AG04450 (cell line): ENCODE measurements at regions not wholly inside any gene's neighbourhood (a gene's known extent, or its start where the extent isn't known, plus 50 kb on each side); places are given as distances from the start of the nearest gene placed in this dataset.

Experiments
- CTCF ChIA-PET: fragments of 300-600, 350-600 bp; formaldehyde crosslinking; extraction: SDS; loops from one replicate; lab custom pipeline; 2022; ENCODE audit warnings: antibody characterized with exemption, inconsistent platforms; lab: Charles Lee
- POLR2A ChIA-PET: fragments of 350-600 bp; formaldehyde crosslinking; extraction: SDS; loops from one replicate; lab custom pipeline; 2021; ENCODE audit warnings: antibody characterized with exemption, inconsistent platforms; lab: Yijun Ruan, JAX
- DNase-seq: peaks from one replicate; pipeline ENCODE4 v3.0.0-alpha.2; 2011; ENCODE audit warnings: low read depth, low spot score
- H3K27ac ChIP-seq: one replicate; pipeline ENCODE4 v1.5.1; 2012; ENCODE audit warnings: low read depth, low read length, control low read depth
- H3K27me3 ChIP-seq: one replicate; pipeline ENCODE4 v1.6.0; 2012; ENCODE audit warnings: low read length; ENCODE audit not compliant: control insufficient read depth, insufficient read depth
- H3K4me3 ChIP-seq: 2 replicates; pipeline ENCODE4 v1.5.1; 2011; ENCODE audit warnings: mild to moderate bottlenecking, low read depth, low read length, control low read depth
- H3K9me3 ChIP-seq: 2 replicates; pipeline ENCODE4 v1.5.1; 2012; ENCODE audit warnings: low read length; ENCODE audit not compliant: control insufficient read depth, insufficient read depth
- TF ChIP-seq, protein P1 (sequence below): IDR thresholded peaks from 2 replicates; pipeline ENCODE4 v1.5.1; 2011; ENCODE audit warnings: low read depth, low read length, control low read depth, inconsistent platforms

DNA sequence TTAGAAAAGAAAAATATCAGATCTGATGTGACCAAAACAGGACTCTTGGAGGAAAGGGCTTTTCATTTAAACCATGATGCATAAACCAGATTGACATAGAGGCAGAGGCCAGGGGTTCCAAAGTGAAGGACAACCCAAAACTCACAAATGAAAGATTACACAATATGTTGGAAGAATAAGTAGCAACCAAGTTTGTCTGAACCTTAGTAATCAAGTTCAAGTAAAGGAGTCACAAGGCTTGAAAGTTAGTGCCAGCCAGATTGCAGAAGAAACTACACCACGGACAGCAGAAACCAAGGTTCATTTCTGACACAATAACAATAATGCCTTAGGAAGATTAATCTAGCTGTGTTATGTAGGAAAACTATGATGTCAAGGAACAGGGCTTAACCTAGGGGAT, 124.6 kb downstream of the ZC3H11B start:
- no peak overlapping the region for H3K27ac ChIP-seq
- no peak overlapping the region for H3K4me3 ChIP-seq
- TF ChIP-seq, protein P1, sequence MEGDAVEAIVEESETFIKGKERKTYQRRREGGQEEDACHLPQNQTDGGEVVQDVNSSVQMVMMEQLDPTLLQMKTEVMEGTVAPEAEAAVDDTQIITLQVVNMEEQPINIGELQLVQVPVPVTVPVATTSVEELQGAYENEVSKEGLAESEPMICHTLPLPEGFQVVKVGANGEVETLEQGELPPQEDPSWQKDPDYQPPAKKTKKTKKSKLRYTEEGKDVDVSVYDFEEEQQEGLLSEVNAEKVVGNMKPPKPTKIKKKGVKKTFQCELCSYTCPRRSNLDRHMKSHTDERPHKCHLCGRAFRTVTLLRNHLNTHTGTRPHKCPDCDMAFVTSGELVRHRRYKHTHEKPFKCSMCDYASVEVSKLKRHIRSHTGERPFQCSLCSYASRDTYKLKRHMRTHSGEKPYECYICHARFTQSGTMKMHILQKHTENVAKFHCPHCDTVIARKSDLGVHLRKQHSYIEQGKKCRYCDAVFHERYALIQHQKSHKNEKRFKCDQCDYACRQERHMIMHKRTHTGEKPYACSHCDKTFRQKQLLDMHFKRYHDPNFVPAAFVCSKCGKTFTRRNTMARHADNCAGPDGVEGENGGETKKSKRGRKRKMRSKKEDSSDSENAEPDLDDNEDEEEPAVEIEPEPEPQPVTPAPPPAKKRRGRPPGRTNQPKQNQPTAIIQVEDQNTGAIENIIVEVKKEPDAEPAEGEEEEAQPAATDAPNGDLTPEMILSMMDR: no peak
- ChIA-PET POLR2A (no interaction called here), CTCF (no interaction called here)
- H3K9me3 ChIP-seq: no peaks in the 10 kb centered on the region
- no peaks in the 10 kb centered on the region for H3K27me3 ChIP-seq
- DNase-seq: no peak

DNA sequence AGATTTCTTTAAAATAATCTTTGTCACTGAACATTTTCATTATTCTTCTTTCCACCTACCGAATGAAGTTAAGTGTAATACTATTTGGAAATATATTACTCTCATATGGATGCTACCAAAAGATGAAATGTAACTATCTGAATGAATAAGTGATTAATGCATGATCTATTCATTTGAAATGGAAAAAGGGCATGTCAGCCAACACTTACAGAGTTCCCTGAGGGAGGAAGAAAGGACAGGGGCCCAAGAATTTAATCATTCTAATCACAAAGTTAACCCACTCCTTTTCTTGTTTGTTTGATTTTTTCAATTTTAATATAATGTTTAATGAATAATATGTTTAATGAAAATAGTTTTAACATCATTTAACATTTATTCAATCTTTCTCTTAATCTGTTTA, 129.4 kb downstream of the ZC3H11B start:
- DNase-seq: no peak
- POLR2A ChIA-PET: no interaction called here
- Histone ChIP-seq H3K27me3 (no peaks in the 10 kb centered on the region), H3K4me3 (no peak overlapping the region), H3K27ac (no peak overlapping the region), H3K9me3 (no peaks in the 10 kb centered on the region)
- CTCF ChIA-PET: no interaction called here
- TF ChIP-seq, protein P1: no peak

DNA sequence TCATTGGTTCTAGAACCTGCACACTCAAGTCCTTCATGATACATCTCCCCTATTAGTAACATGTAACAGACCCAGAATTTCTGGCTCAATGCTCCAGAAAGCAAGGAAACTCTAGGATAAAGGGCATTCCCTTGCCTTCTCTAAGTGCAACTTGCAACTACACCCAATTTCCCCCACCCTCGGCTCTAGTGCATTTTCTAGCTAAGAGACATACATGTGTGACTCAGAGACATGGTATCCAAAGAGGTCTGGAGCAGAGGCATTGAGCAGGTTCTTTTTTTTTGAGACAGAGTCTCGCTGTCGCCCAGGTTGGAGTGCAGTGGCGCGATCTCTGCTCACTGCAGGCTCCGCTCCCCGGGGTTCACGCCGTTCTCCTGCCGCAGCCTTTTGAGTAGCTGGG, 132.9 kb downstream of the ZC3H11B start:
- DNase-seq: no peak

DNA sequence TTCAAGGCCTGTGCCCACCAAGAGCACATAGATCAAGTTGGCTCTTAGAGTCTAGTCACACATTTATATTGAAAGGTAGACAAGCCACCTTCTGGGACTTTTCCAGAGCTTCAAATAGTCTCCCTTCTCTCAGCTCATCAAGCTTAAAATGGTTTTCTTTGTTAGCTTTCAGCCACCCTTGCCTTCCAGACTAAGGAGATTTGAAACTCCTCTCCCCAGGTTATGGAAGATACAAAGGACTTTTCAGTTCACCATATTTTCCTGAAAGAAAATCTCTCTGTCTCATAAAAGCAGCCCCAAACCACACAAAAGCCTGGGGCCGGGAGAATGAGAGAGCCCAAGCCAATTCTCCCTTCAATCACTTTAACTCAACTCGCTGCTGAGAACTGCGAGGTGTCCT, 134.1 kb downstream of the ZC3H11B start:
- TF ChIP-seq, protein P1: no peak
- Histone ChIP-seq H3K27me3 (no peaks in the 10 kb centered on the region), H3K4me3 (no peak overlapping the region), H3K27ac (no peak overlapping the region), H3K9me3 (no peaks in the 10 kb centered on the region)
- CTCF ChIA-PET: no interaction called here
- POLR2A ChIA-PET: no interaction called here
- no peak for DNase-seq

More for the DNA sequence above, 132.9 kb downstream of the ZC3H11B start:
- TF ChIP-seq, protein P1: no peak
- H3K9me3 ChIP-seq: no peaks in the 10 kb centered on the region
- CTCF ChIA-PET: no interaction called here
- no peak overlapping the region for H3K27ac ChIP-seq
- no peak overlapping the region for H3K4me3 ChIP-seq
- no peaks in the 10 kb centered on the region for H3K27me3 ChIP-seq
- POLR2A ChIA-PET: no interaction called here

DNA sequence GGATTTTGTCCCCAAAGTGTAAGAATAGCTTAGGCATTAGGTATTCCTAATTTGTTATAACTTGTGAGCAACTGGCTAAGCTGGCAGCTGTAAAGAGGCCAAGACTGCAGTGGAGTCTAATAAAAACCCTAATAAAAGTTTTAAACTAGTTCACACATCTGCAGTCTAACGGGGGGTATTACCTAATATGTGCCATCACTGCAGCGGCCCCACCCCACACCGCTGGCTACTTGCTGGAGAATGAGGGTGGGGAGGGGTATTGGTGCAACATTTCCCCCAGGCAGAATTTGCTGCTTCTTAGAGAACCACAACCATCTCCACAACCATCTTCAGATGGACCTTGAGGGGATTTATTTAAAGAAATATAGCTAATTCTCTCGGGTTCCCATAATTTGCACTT, 135.0 kb downstream of the ZC3H11B start:
- no peak overlapping the region for H3K4me3 ChIP-seq
- no peak overlapping the region for H3K27ac ChIP-seq
- CTCF ChIA-PET: interaction anchor here (1.3 kb wide), 1 partner anchor 335 kb away, joined by 3 read pairs; no protein-coding TSS in a partner anchor
- TF ChIP-seq, protein P1: no peak
- DNase-seq: no peak
- POLR2A ChIA-PET: no interaction called here
- H3K9me3 ChIP-seq: no peaks in the 10 kb centered on the region
- H3K27me3 ChIP-seq: no peaks in the 10 kb centered on the region
